Ishikawa (cell line): ENCODE measurements at regions not wholly inside any gene's neighbourhood (a gene's known extent, or its start where the extent isn't known, plus 50 kb on each side); places are given as distances from the start of the nearest gene placed in this dataset.

Source experiments
- CEBPB ChIP-seq: IDR thresholded peaks from 2 replicates; pipeline ENCODE4 v1.6.1; 2012
- EGR1 ChIP-seq: IDR thresholded peaks from 2 replicates; pipeline ENCODE4 v1.6.1; 2012
- EP300 ChIP-seq: IDR thresholded peaks from 2 replicates; pipeline ENCODE4 v1.6.1; 2012; ENCODE audit warnings: borderline replicate concordance
- FOXM1 ChIP-seq: IDR thresholded peaks from 2 replicates; pipeline ENCODE4 v1.6.1; 2012; ENCODE audit warnings: low read depth, borderline replicate concordance
- NFIC ChIP-seq: IDR thresholded peaks from 2 replicates; pipeline ENCODE4 v1.6.1; 2012
- RAD21 ChIP-seq: IDR thresholded peaks from 2 replicates; pipeline ENCODE4 v1.6.1; 2012; ENCODE audit warnings: low read depth
- REST ChIP-seq: IDR thresholded peaks from 2 replicates; pipeline ENCODE4 v1.6.1; 2012; ENCODE audit warnings: low read depth, mild to moderate bottlenecking
- TAF1 ChIP-seq: IDR thresholded peaks from 2 replicates; pipeline ENCODE4 v1.6.1; 2012; ENCODE audit warnings: low read depth, mild to moderate bottlenecking
- TCF12 ChIP-seq: IDR thresholded peaks from 2 replicates; pipeline ENCODE4 v1.6.1; 2012; ENCODE audit warnings: low read depth
- TEAD4 ChIP-seq: IDR thresholded peaks from 2 replicates; pipeline ENCODE4 v1.6.1; 2012
- YY1 ChIP-seq: IDR thresholded peaks from 2 replicates; pipeline ENCODE4 v1.6.1; 2012; ENCODE audit warnings: low read depth
- ZBTB7A ChIP-seq: IDR thresholded peaks from 2 replicates; pipeline ENCODE4 v1.6.1; 2012; ENCODE audit warnings: low read depth
- TF ChIP-seq, protein P1 (sequence below): IDR thresholded peaks from 2 replicates; pipeline ENCODE4 v1.6.1; 2012
- TF ChIP-seq, protein P2 (sequence below): IDR thresholded peaks from 2 replicates; pipeline ENCODE4 v1.6.1; 2012

- TF ChIP-seq, protein P1, sequence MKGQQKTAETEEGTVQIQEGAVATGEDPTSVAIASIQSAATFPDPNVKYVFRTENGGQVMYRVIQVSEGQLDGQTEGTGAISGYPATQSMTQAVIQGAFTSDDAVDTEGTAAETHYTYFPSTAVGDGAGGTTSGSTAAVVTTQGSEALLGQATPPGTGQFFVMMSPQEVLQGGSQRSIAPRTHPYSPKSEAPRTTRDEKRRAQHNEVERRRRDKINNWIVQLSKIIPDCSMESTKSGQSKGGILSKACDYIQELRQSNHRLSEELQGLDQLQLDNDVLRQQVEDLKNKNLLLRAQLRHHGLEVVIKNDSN, result peak; percentile 88
Observed at GRCh38 chr3:125757050-125757449, 161.8 kb upstream of the OSBPL11 start.

GRCh38 chr3:125766285-125766826 lies 171.1 kb upstream of the OSBPL11 start:
- peak; percentile 67 for TF ChIP-seq RAD21

DNA sequence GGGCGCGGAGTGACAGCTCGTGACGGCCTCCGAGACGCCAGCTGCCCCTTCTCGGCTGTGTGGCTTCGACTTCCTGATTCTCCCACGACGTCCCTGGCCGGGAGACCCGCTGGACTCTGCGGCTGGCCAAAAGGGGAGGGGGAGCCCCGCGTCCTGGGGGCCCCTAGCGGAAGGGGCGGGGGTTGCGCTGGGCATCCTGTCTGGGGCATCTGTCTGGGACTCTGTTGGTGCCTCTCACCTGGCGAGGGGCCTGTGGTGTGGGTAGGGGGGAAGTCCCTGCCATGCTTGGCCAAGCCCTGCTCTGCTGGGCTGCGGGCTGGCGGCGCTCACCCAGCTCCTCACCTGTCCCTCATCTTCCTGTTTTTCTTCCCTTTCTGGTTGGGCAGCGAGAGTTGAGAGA lies 171.6 kb upstream of the OSBPL11 start:
- TF ChIP-seq ZBTB7A, result peak; percentile 47; the same call in 1 of the 2 replicates

DNA sequence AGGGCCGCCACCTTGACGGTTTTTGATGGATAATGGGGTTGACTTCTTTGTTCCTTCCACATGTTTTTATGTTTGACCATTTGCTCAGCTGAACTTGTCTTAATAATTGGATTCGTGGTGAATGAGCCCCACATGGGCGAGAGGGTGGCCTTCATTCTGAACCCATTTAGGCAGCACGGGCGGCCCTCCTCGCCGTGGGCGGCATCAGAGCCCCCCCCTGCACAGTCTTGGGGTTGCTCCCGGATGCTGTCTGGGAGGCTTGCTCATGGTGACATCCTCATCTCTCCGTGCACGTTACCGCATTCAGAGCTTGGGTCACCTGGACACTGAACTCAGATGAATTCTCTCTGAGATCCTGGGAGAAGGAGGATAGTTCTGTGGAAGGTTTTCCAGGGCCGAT lies 172.3 kb upstream of the OSBPL11 start:
- TF ChIP-seq, protein P1, result no peak
- TF ChIP-seq CEBPB, result no peak

GRCh38 chr3:125862841-125863254 lies 106.1 kb upstream of the ROPN1B start:
- TF ChIP-seq CEBPB, result peak; percentile 43

DNA sequence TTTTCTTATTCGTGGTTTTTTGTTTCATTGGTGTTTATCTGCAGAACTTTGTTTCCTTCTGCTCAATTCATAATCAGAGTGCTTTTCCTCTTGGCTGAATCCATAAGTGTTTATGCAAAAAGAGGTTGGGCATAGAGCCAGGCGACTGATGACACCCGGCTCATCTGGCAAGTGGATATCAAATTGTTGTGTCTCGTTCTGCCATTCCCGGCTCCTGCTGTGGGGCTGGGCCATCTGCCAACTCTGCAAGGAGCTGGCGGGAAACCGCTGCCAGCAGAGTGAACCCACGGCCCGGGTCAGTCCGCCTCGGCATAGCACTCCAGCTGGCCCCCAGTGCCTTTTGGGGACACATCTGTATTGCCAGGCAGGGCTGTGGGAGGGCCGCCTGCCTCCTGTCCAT lies 83.0 kb upstream of the ROPN1B start:
- TF ChIP-seq TCF12 (peak; percentile 54), NFIC (peak; percentile 91), RAD21 (0 out of 2 replicates have a peak, but pooled peaks have one; percentile 1), TEAD4 (peak; percentile 43), YY1 (peak; percentile 23; the same call in 1 of the 2 replicates)
- TF ChIP-seq, protein P2, sequence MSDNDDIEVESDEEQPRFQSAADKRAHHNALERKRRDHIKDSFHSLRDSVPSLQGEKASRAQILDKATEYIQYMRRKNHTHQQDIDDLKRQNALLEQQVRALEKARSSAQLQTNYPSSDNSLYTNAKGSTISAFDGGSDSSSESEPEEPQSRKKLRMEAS, result 0 out of 2 replicates have a peak, but pooled peaks have one; percentile 15

DNA sequence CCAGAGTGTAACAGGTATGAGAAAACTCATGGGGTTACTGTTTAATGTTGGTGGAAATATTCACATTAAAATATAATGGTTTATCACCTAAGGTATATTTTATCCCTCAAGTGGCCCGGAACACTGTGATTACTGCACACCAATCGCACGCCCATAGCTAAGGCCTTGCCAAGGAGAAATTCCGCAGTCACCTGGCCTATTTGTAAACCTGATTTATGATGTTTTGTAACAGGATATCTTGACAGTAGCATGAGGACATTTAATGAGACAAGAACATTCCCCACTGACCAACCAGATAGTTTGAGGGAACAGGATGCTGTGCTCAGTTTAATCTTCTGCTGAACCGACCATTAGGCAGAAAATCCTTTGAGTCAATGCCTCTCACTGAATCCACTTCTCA lies 61.7 kb upstream of the ROPN1B start:
- TF ChIP-seq TEAD4 (peak; percentile 85), TCF12 (peak; percentile 53; the same call in 1 of the 2 replicates), NFIC (peak; percentile 77)
- TF ChIP-seq, protein P1, result peak; percentile 21; the same call in 1 of the 2 replicates

- TF ChIP-seq NFIC, result no peak
- TF ChIP-seq EP300, result no peak
- TF ChIP-seq FOXM1, result no peak
- no peak for TF ChIP-seq ZBTB7A
- TF ChIP-seq, protein P2, result peak; percentile 21; the same call in 1 of the 2 replicates
- TF ChIP-seq TEAD4, result no peak
- TF ChIP-seq, protein P1, result no peak
- no peak for TF ChIP-seq TCF12
- TF ChIP-seq EGR1, result peak; percentile 53; the same call in 1 of the 2 replicates
- TF ChIP-seq REST, result no peak
- peak; percentile 89 for TF ChIP-seq YY1
- TF ChIP-seq CEBPB, result no peak
- peak; percentile 29; the same call in 1 of the 2 replicates for TF ChIP-seq RAD21
- TF ChIP-seq TAF1, result peak; percentile 67
Observed at GRCh38 chr3:125916376-125916978, 52.5 kb upstream of the ROPN1B start.

GRCh38 chr3:125917020-125917549 lies 51.9 kb upstream of the ROPN1B start:
- TF ChIP-seq, protein P2, result 0 out of 2 replicates have a peak, but pooled peaks have one; percentile 4
